Fibroblast of lung (primary cell): ENCODE measurements at regions not wholly inside any gene's neighbourhood (a gene's known extent, or its start where the extent isn't known, plus 50 kb on each side); places are given as distances from the start of the nearest gene placed in this dataset.

ENCODE experiments used
- DNase-seq, 2 donors: peaks; one replicate each; pipeline versions ENCODE4 v3.0.0 to v3.0.0-alpha.2; 2010; ENCODE audit warnings: low read depth in 2 of 2
- H2AFZ ChIP-seq: 2 replicates; pipeline ENCODE4 v1.5.1; 2012; ENCODE audit warnings: low read length, control low read depth, inconsistent platforms
- H3K27ac ChIP-seq: 2 replicates; pipeline ENCODE4 v1.5.1; 2011; ENCODE audit warnings: low read length, control low read depth; ENCODE audit not compliant: insufficient read depth
- H3K27me3 ChIP-seq: 2 replicates; pipeline ENCODE4 v1.5.1; 2011; ENCODE audit warnings: mild to moderate bottlenecking, low read length; ENCODE audit not compliant: control insufficient read depth, insufficient read depth
- H3K36me3 ChIP-seq: 2 replicates; pipeline ENCODE4 v1.5.1; 2011; ENCODE audit warnings: low read length; ENCODE audit not compliant: control insufficient read depth, insufficient read depth
- H3K4me1 ChIP-seq: 2 replicates; pipeline ENCODE4 v1.5.1; 2011; ENCODE audit warnings: low read length; ENCODE audit not compliant: control insufficient read depth, insufficient read depth; ENCODE audit errors: extremely low read depth
- H3K4me2 ChIP-seq: 2 replicates; pipeline ENCODE4 v1.5.1; 2011; ENCODE audit warnings: low read length, control low read depth; ENCODE audit not compliant: insufficient read depth; ENCODE audit errors: extremely low read depth
- H3K4me3 ChIP-seq, 4 experiments: fragments of 200-600 bp in 1 of 4; sonication (generic) in 1 of 4; replicated peaks in 1 of 4; 2 replicates each; pipeline ENCODE4 v1.5.1; 2011 to 2016; ENCODE audit warnings: low read length in 4 of 4, low read depth in 3 of 4, mild to moderate bottlenecking in 3 of 4, control low read depth in 2 of 4, inconsistent platforms in 1 of 4, mixed read lengths in 1 of 4; ENCODE audit not compliant: insufficient read depth in 1 of 4; ENCODE audit errors: control extremely low read depth in 1 of 4
- H3K79me2 ChIP-seq: 2 replicates; pipeline ENCODE4 v1.5.1; 2012; ENCODE audit warnings: mild to moderate bottlenecking, low read length, inconsistent platforms; ENCODE audit not compliant: control insufficient read depth, insufficient read depth
- H3K9ac ChIP-seq: 2 replicates; pipeline ENCODE4 v1.5.1; 2011; ENCODE audit warnings: mild to moderate bottlenecking, low read length, control low read depth; ENCODE audit not compliant: insufficient read depth
- H3K9me3 ChIP-seq: 2 replicates; pipeline ENCODE4 v1.5.1; 2012; ENCODE audit warnings: low read depth, low read length; ENCODE audit not compliant: control insufficient read depth, insufficient read depth
- H4K20me1 ChIP-seq: 2 replicates; pipeline ENCODE4 v1.5.1; 2011; ENCODE audit warnings: low read length; ENCODE audit not compliant: control insufficient read depth, insufficient read depth; ENCODE audit errors: extremely low read depth
- CTCF ChIP-seq, 2 donors: IDR thresholded peaks in 1 of 2; conservative IDR thresholded peaks in 1 of 2; 1 replicate in 1 of 2; 2 replicates in 1 of 2; pipeline ENCODE4 v1.5.1; 2011 to 2012; ENCODE audit warnings: low read length in 2 of 2, control low read depth in 1 of 2, inconsistent platforms in 1 of 2, low read depth in 1 of 2, mild to moderate bottlenecking in 1 of 2
- EZH2 ChIP-seq: IDR thresholded peaks from 2 replicates; pipeline ENCODE4 v1.5.1; 2012; ENCODE audit warnings: low read length, control low read depth, mild to moderate bottlenecking; ENCODE audit errors: missing control alignments

GRCh38 chr7:17546592-17546991 lies 248.1 kb downstream of the AHR start:
- peak; percentile 75 to 90 for DNase-seq

GRCh38 chr7:17548014-17548653 lies 249.7 kb downstream of the AHR start:
- Histone ChIP-seq H3K9ac (no peak overlapping the region), H3K27ac (no peak overlapping the region), H3K4me1 (no peaks in the 10 kb centered on the region), H3K27me3 (no peaks in the 10 kb centered on the region), H3K36me3 (no peaks in the 10 kb centered on the region), H3K79me2 (no peaks in the 10 kb centered on the region), H3K9me3 (no peaks in the 10 kb centered on the region), H3K4me2 (no peak overlapping the region), H2AFZ (no peak overlapping the region), H4K20me1 (no peaks in the 10 kb centered on the region), H3K4me3 (no peak overlapping the region)
- TF ChIP-seq EZH2 (no peak), CTCF (conservative IDR thresholded peaks at IDR 0.05 in 1 of 2, IDR thresholded peaks at IDR 0.05 in 1 of 2; ENCODE audit: low read depth in 1 of 2, low read length in 2 of 2) (no peak)
- DNase-seq: no peak

More at GRCh38 chr7:17546592-17546991, 248.1 kb downstream of the AHR start:
- no peaks in the 10 kb centered on the region for H3K27me3 ChIP-seq
- TF ChIP-seq CTCF (conservative IDR thresholded peaks at IDR 0.05 in 1 of 2, IDR thresholded peaks at IDR 0.05 in 1 of 2; ENCODE audit: low read depth in 1 of 2, low read length in 2 of 2) (no peak), EZH2 (no peak)
- no peaks in the 10 kb centered on the region for H4K20me1 ChIP-seq
- no peaks in the 10 kb centered on the region for H3K79me2 ChIP-seq
- H3K36me3 ChIP-seq: no peaks in the 10 kb centered on the region
- H2AFZ ChIP-seq: no peak overlapping the region
- H3K4me1 ChIP-seq: no peaks in the 10 kb centered on the region
- H3K4me2 ChIP-seq: no peak overlapping the region
- no peak overlapping the region for H3K27ac ChIP-seq
- no peak overlapping the region for H3K9ac ChIP-seq
- H3K4me3 ChIP-seq: no peak overlapping the region
- H3K9me3 ChIP-seq: no peaks in the 10 kb centered on the region

- H2AFZ ChIP-seq: no peak overlapping the region
- no peaks in the 10 kb centered on the region for H3K79me2 ChIP-seq
- H3K4me3 ChIP-seq: no peak overlapping the region
- H4K20me1 ChIP-seq: no peaks in the 10 kb centered on the region
- TF ChIP-seq CTCF (conservative IDR thresholded peaks at IDR 0.05 in 1 of 2, IDR thresholded peaks at IDR 0.05 in 1 of 2; ENCODE audit: low read depth in 1 of 2, low read length in 2 of 2) (no peak), EZH2 (no peak)
- H3K27ac ChIP-seq: no peak overlapping the region
- H3K4me2 ChIP-seq: no peak overlapping the region
- H3K36me3 ChIP-seq: no peaks in the 10 kb centered on the region
- H3K9me3 ChIP-seq: no peaks in the 10 kb centered on the region
- H3K4me1 ChIP-seq: no peaks in the 10 kb centered on the region
- H3K9ac ChIP-seq: no peak overlapping the region
- no peak for DNase-seq
- H3K27me3 ChIP-seq: no peaks in the 10 kb centered on the region
Measured at GRCh38 chr7:17549406-17549805, 251.0 kb downstream of the AHR start.
